GM23338 (cell line): ENCODE measurements at regions not wholly inside any gene's neighbourhood (a gene's known extent, or its start where the extent isn't known, plus 50 kb on each side); places are given as distances from the start of the nearest gene placed in this dataset.
A peak's percentile ranks its signal among the peaks of the same experiment; 100 is the strongest.
"Not testable (repeated sequence)": the region's sequence is repeated elsewhere in the genome, so short reads cannot be mapped to it uniquely, and the experiment has no call there.

ENCODE experiments used
- ATAC-seq: fragments of 200-7000 bp; cut with Tn5 transposase; 3 replicates; pipeline ENCODE4 v1.9.1; 2020
- DNase-seq: peaks from one replicate; pipeline ENCODE4 v3.0.0-alpha.2; 2015; ENCODE audit warnings: low spot score
- H2AFZ ChIP-seq: fragments of 200-600 bp; sonication (generic); 2 replicates; pipeline ENCODE4 v1.8.0; 2016; ENCODE audit warnings: antibody characterized with exemption, mild to moderate bottlenecking, moderate library complexity
- H3F3A ChIP-seq: fragments of 200-600 bp; sonication (generic); replicated peaks from 2 replicates; pipeline ENCODE4 v1.8.0; 2017; ENCODE audit warnings: antibody characterized with exemption, mixed run types, low read depth
- H3K27ac ChIP-seq: fragments of 200-600 bp; sonication (generic); 2 replicates; pipeline ENCODE4 v1.6.1; 2016; ENCODE audit warnings: low read depth
- H3K27me3 ChIP-seq: fragments of 200-600 bp; sonication (generic); 2 replicates; pipeline ENCODE4 v1.8.0; 2016; ENCODE audit warnings: mild to moderate bottlenecking, mixed run types, moderate library complexity; ENCODE audit not compliant: insufficient read depth
- H3K36me3 ChIP-seq: fragments of 200-600 bp; sonication (generic); 2 replicates; pipeline ENCODE4 v1.8.0; 2016; ENCODE audit warnings: mild to moderate bottlenecking; ENCODE audit not compliant: insufficient read depth
- H3K4me1 ChIP-seq: fragments of 200-600 bp; sonication (generic); 2 replicates; pipeline ENCODE4 v1.8.0; 2016; ENCODE audit warnings: mild to moderate bottlenecking, moderate library complexity; ENCODE audit not compliant: insufficient read depth
- H3K4me2 ChIP-seq: fragments of 200-600 bp; sonication (generic); 2 replicates; pipeline ENCODE4 v1.7.1; 2017; ENCODE audit warnings: mixed run types
- H3K4me3 ChIP-seq: fragments of 200-600 bp; sonication (generic); 2 replicates; pipeline ENCODE4 v1.6.1; 2016; ENCODE audit warnings: mixed run types
- H3K79me2 ChIP-seq: fragments of 200-600 bp; sonication (generic); replicated peaks from 2 replicates; pipeline ENCODE4 v1.8.0; 2017; ENCODE audit warnings: mild to moderate bottlenecking; ENCODE audit not compliant: insufficient read depth
- H3K9me2 ChIP-seq: fragments of 200-600 bp; sonication (generic); 2 replicates; pipeline ENCODE4 v1.8.0; 2017; ENCODE audit not compliant: insufficient read depth
- H4K20me1 ChIP-seq: fragments of 200-600 bp; sonication (generic); replicated peaks from 2 replicates; pipeline ENCODE4 v1.8.0; 2017; ENCODE audit warnings: mild to moderate bottlenecking; ENCODE audit not compliant: insufficient read depth
- H3K27ac Mint-ChIP-seq: 2 replicates; pipeline ENCODE4 v1.8.0; 2020; ENCODE audit warnings: inconsistent platforms, mild to moderate bottlenecking, moderate library complexity, mixed read lengths
- H3K27me3 Mint-ChIP-seq: 3 replicates; pipeline ENCODE4 v1.8.0; 2022; ENCODE audit warnings: low read depth, mild to moderate bottlenecking, moderate library complexity, mixed read lengths, inconsistent platforms; ENCODE audit not compliant: insufficient read depth, poor library complexity
- H3K36me3 Mint-ChIP-seq: 3 replicates; pipeline ENCODE4 v1.8.0; 2021; ENCODE audit warnings: low read depth, mild to moderate bottlenecking, inconsistent platforms, moderate library complexity, mixed read lengths
- H3K4me1 Mint-ChIP-seq: 3 replicates; pipeline ENCODE4 v1.8.0; 2020; ENCODE audit warnings: mild to moderate bottlenecking, inconsistent platforms, mixed read lengths
- H3K4me3 Mint-ChIP-seq: 3 replicates; pipeline ENCODE4 v1.8.0; 2021; ENCODE audit warnings: moderate library complexity, mild to moderate bottlenecking, inconsistent platforms, mixed read lengths
- H3K9me3 Mint-ChIP-seq: 3 replicates; pipeline ENCODE4 v1.8.0; 2020; ENCODE audit warnings: moderate library complexity, mild to moderate bottlenecking, inconsistent platforms, mixed read lengths
- CREB1 ChIP-seq: fragments of 250-450 bp; sonication (Bioruptor Pico); IDR thresholded peaks from 2 replicates; pipeline ENCODE4 v1.5.0; 2020; ENCODE audit warnings: low read depth, mild to moderate bottlenecking, moderate library complexity
- CTCF ChIP-seq, 2 experiments: fragments of 200-600 bp in 1 of 2; sonication (generic) in 1 of 2; conservative IDR thresholded peaks; 2 replicates each; pipeline versions ENCODE4 v1.5.1 to v1.6.1; 2016 to 2017; ENCODE audit warnings: antibody characterized with exemption in 2 of 2, low read depth in 2 of 2, mild to moderate bottlenecking in 2 of 2, moderate library complexity in 1 of 2
- EZH2phosphoT487 ChIP-seq: fragments of 200-600 bp; sonication (generic); IDR thresholded peaks from one replicate; pipeline ENCODE4 v1.8.1; 2018; ENCODE audit warnings: antibody characterized with exemption; ENCODE audit not compliant: unreplicated experiment
- NANOG ChIP-seq: IDR thresholded peaks from 2 replicates; pipeline ENCODE4 v1.6.1; 2016; ENCODE audit warnings: antibody characterized with exemption, borderline replicate concordance
- POLR2AphosphoS5 ChIP-seq: IDR thresholded peaks from 2 replicates; pipeline ENCODE4 v1.6.1; 2016; ENCODE audit warnings: antibody characterized with exemption, low read depth
- REST ChIP-seq: IDR thresholded peaks from one replicate; pipeline ENCODE4 v1.6.1; 2018; ENCODE audit warnings: antibody characterized with exemption; ENCODE audit not compliant: unreplicated experiment
- STAT1 ChIP-seq: IDR thresholded peaks from one replicate; pipeline ENCODE4 v1.6.1; 2016; ENCODE audit warnings: antibody characterized with exemption; ENCODE audit not compliant: unreplicated experiment
- ZNF114 ChIP-seq: fragments of 250-450 bp; sonication (Bioruptor Pico); IDR thresholded peaks from 2 replicates; pipeline ENCODE4 v1.5.0; 2020; ENCODE audit warnings: mild to moderate bottlenecking, moderate library complexity
- ZNF331 ChIP-seq: fragments of 250-450 bp; sonication (Bioruptor Pico); IDR thresholded peaks from 2 replicates; pipeline ENCODE4 v1.5.0; 2020; ENCODE audit warnings: low read depth, mild to moderate bottlenecking, moderate library complexity
- ZNF462 ChIP-seq: fragments of 250-450 bp; sonication (Bioruptor Pico); IDR thresholded peaks from 2 replicates; pipeline ENCODE4 v1.5.0; 2020; ENCODE audit warnings: mild to moderate bottlenecking, moderate library complexity

GRCh38 chr12:69187572-69187971 is 51.8 kb upstream of the CPSF6 start:
- not testable (repeated sequence) for H3K4me1 Mint-ChIP-seq, H3K4me2 ChIP-seq, H3K9me2 ChIP-seq, ATAC-seq, H3K27me3 Mint-ChIP-seq, H3F3A ChIP-seq, H4K20me1 ChIP-seq, H3K4me3 Mint-ChIP-seq, H3K27me3 ChIP-seq, DNase-seq, H3K27ac ChIP-seq, H3K4me1 ChIP-seq, H3K27ac Mint-ChIP-seq, H3K4me3 ChIP-seq, H2AFZ ChIP-seq, H3K79me2 ChIP-seq
- peaks cover 26% of the 10 kb centered on the region for H3K36me3 Mint-ChIP-seq
- H3K36me3 ChIP-seq, result peaks cover 24% of the 10 kb centered on the region
- H3K9me3 Mint-ChIP-seq, result peaks cover 64% of the 10 kb centered on the region

GRCh38 chr12:69189378-69189978 is 49.9 kb upstream of the CPSF6 start:
- Histone ChIP-seq H3F3A (no peaks in the 10 kb centered on the region), H3K27me3 (no peaks in the 10 kb centered on the region), H2AFZ (no peak overlapping the region), H3K4me3 (no peak overlapping the region), H3K36me3 (peaks cover 24% of the 10 kb centered on the region), H3K4me1 (no peaks in the 10 kb centered on the region), H3K27ac (no peak overlapping the region), H3K9me2 (no peaks in the 10 kb centered on the region), H3K79me2 (no peaks in the 10 kb centered on the region), H4K20me1 (no peaks in the 10 kb centered on the region), H3K4me2 (no peak overlapping the region)
- H3K9me3 Mint-ChIP-seq, result peaks cover 66% of the 10 kb centered on the region
- H3K27me3 Mint-ChIP-seq, result no peaks in the 10 kb centered on the region
- no peaks in the 10 kb centered on the region for H3K4me1 Mint-ChIP-seq
- no peak overlapping the region for H3K4me3 Mint-ChIP-seq
- ATAC-seq (no peak), DNase-seq (peak; percentile 59)
- H3K27ac Mint-ChIP-seq, result no peak overlapping the region
- H3K36me3 Mint-ChIP-seq, result peaks cover 26% of the 10 kb centered on the region
- no peak for TF ChIP-seq POLR2AphosphoS5
- TF ChIP-seq CTCF (conservative IDR thresholded peaks at IDR 0.05; ENCODE audit: low read depth in 2 of 2), result no peak
- TF ChIP-seq NANOG, result no peak
- TF ChIP-seq REST, result no peak
- no peak for TF ChIP-seq CREB1 (CRISPR knock-in tag)
- no peak for TF ChIP-seq STAT1
- no peak for TF ChIP-seq ZNF331 (CRISPR knock-in tag)
- TF ChIP-seq ZNF462 (CRISPR knock-in tag), result no peak
- no peak for TF ChIP-seq ZNF114 (CRISPR knock-in tag)
- TF ChIP-seq EZH2phosphoT487, result no peak
